ENCODE measurements at regions not wholly inside any gene's neighbourhood (a gene's known extent, or its start where the extent isn't known, plus 50 kb on each side); places are given as distances from the start of the nearest gene placed in this dataset.

- Histone ChIP-seq H3K4me3 (no peak overlapping the region), H3K9me3 (no peaks in the 10 kb centered on the region), H3K4me1 (ENCODE audit: low read depth) (no peaks in the 10 kb centered on the region), H3K36me3 (ENCODE audit: low read depth) (no peaks in the 10 kb centered on the region)
- intact Hi-C loops (cut with DNase I, micrococcal nuclease) = no loop called here
- DNase-seq (no peak), ATAC-seq (no peak)
- TF ChIP-seq CTCF (IDR thresholded peaks at IDR 0.05) = no peak
Measured at GRCh38 chr14:85423889-85424288, 106.1 kb upstream of the FLRT2 start.

- Histone ChIP-seq H3K36me3 (ENCODE audit: low read depth) (no peaks in the 10 kb centered on the region), H3K4me1 (ENCODE audit: low read depth) (no peaks in the 10 kb centered on the region), H3K4me3 (no peak overlapping the region), H3K9me3 (no peaks in the 10 kb centered on the region)
- no peak for TF ChIP-seq CTCF (IDR thresholded peaks at IDR 0.05)
- no peak for ATAC-seq
- intact Hi-C loops (cut with DNase I, micrococcal nuclease) = no loop called here
- no peak for DNase-seq
Measured at GRCh38 chr14:85425507-85425906, 104.4 kb upstream of the FLRT2 start.

- intact Hi-C loops (cut with DNase I, micrococcal nuclease) = no loop called here
- H3K4me3 ChIP-seq = no peak overlapping the region
- ATAC-seq = no peak
- no peaks in the 10 kb centered on the region for H3K36me3 ChIP-seq (ENCODE audit: low read depth)
- H3K9me3 ChIP-seq = no peaks in the 10 kb centered on the region
- no peaks in the 10 kb centered on the region for H3K4me1 ChIP-seq (ENCODE audit: low read depth)
- TF ChIP-seq CTCF (IDR thresholded peaks at IDR 0.05) = no peak
- DNase-seq = no peak
Measured at GRCh38 chr14:85426068-85426935, 103.6 kb upstream of the FLRT2 start.

GRCh38 chr14:85428926-85429325, 101.0 kb upstream of the FLRT2 start:
- TF ChIP-seq CTCF (IDR thresholded peaks at IDR 0.05) = no peak
- intact Hi-C loops (cut with DNase I, micrococcal nuclease) = no loop called here

GRCh38 chr14:85437148-85437547, 92.8 kb upstream of the FLRT2 start:
- ATAC-seq (no peak), DNase-seq (no peak)
- H3K9me3 ChIP-seq = no peaks in the 10 kb centered on the region
- no peak for TF ChIP-seq CTCF (IDR thresholded peaks at IDR 0.05)
- intact Hi-C loops (cut with DNase I, micrococcal nuclease) = no loop called here
- no peaks in the 10 kb centered on the region for H3K36me3 ChIP-seq (ENCODE audit: low read depth)
- no peaks in the 10 kb centered on the region for H3K4me1 ChIP-seq (ENCODE audit: low read depth)
- H3K4me3 ChIP-seq = no peak overlapping the region

More at GRCh38 chr14:85428926-85429325, 101.0 kb upstream of the FLRT2 start:
- ATAC-seq (no peak), DNase-seq (no peak)
- Histone ChIP-seq H3K4me3 (no peak overlapping the region), H3K4me1 (ENCODE audit: low read depth) (no peaks in the 10 kb centered on the region), H3K36me3 (ENCODE audit: low read depth) (no peaks in the 10 kb centered on the region), H3K9me3 (no peaks in the 10 kb centered on the region)

Measured in mucosa of descending colon (tissue), 3 donors.